ENCODE measurements at regions not wholly inside any gene's neighbourhood (a gene's known extent, or its start where the extent isn't known, plus 50 kb on each side); places are given as distances from the start of the nearest gene placed in this dataset.
"Not testable (repeated sequence)": the region's sequence is repeated elsewhere in the genome, so short reads cannot be mapped to it uniquely, and the experiment has no call there.

GRCh38 chr5:36436306-36436705, 134.6 kb upstream of the RANBP3L start:
- no peak for DNase-seq

- no peak for DNase-seq
These were observed 137.3 kb upstream of the RANBP3L start for GRCh38 chr5:36438765-36439561.

GRCh38 chr5:36440300-36440699, 138.6 kb upstream of the RANBP3L start:
- no peak for DNase-seq

GRCh38 chr5:36441280-36441679, 139.6 kb upstream of the RANBP3L start:
- no peak for DNase-seq

- DNase-seq, result no peak
These were observed 140.7 kb upstream of the RANBP3L start for GRCh38 chr5:36442352-36442751.

GRCh38 chr5:36442796-36443195, 141.1 kb upstream of the RANBP3L start:
- DNase-seq, result no peak

GRCh38 chr5:36443941-36444340, 142.2 kb upstream of the RANBP3L start:
- DNase-seq, result no peak

- no peak for DNase-seq
These were observed 143.1 kb upstream of the RANBP3L start for GRCh38 chr5:36444582-36445418.

- no peak for DNase-seq
These were observed 146.1 kb upstream of the RANBP3L start for GRCh38 chr5:36447776-36448175.

GRCh38 chr5:36450229-36451014, 148.7 kb upstream of the RANBP3L start:
- no peak for DNase-seq

- DNase-seq, result no peak
These were observed 150.8 kb upstream of the RANBP3L start for GRCh38 chr5:36452424-36453006.

GRCh38 chr5:36457511-36458270, 148.7 kb upstream of the SLC1A3 start:
- DNase-seq, result no peak

- no peak for DNase-seq
These were observed 147.7 kb upstream of the SLC1A3 start for GRCh38 chr5:36458746-36459145.

- DNase-seq, result no peak
These were observed 146.9 kb upstream of the SLC1A3 start for GRCh38 chr5:36459176-36460135.

- DNase-seq, result no peak
These were observed 143.9 kb upstream of the SLC1A3 start for GRCh38 chr5:36462295-36463021.

- not testable (repeated sequence) for DNase-seq
These were observed 130.5 kb upstream of the SLC1A3 start for GRCh38 chr5:36475942-36476341.

GRCh38 chr5:36478646-36479317, 127.6 kb upstream of the SLC1A3 start:
- no peak for DNase-seq

- no peak for DNase-seq
These were observed 124.8 kb upstream of the SLC1A3 start for GRCh38 chr5:36481454-36482120.

GRCh38 chr5:36482812-36483211, 123.6 kb upstream of the SLC1A3 start:
- no peak for DNase-seq
